C4-2B (cell line): ENCODE measurements at regions not wholly inside any gene's neighbourhood (a gene's known extent, or its start where the extent isn't known, plus 50 kb on each side); places are given as distances from the start of the nearest gene placed in this dataset.

Source experiments
- H3K27ac ChIP-seq: fragments of 450-650 bp; 2 replicates; pipeline ENCODE4 v1.5.1; 2017
- CTCF ChIP-seq: fragments of 450-650 bp; conservative IDR thresholded peaks from 2 replicates; pipeline ENCODE4 v1.5.1; 2017; ENCODE audit warnings: mild to moderate bottlenecking
- ZFX ChIP-seq: fragments of 450-650 bp; IDR thresholded peaks from 2 replicates; pipeline ENCODE4 v1.6.1; 2017

- no peak overlapping the region for H3K27ac ChIP-seq
- TF ChIP-seq ZFX, result no peak
Measured at GRCh38 chr1:157237981-157238380, 99.8 kb upstream of the ETV3 start.

GRCh38 chr1:157237522-157237921 lies 99.3 kb upstream of the ETV3 start:
- TF ChIP-seq CTCF, result no peak
- no peak for TF ChIP-seq ZFX

GRCh38 chr1:157236072-157236471 lies 97.9 kb upstream of the ETV3 start:
- TF ChIP-seq CTCF (no peak), ZFX (no peak)
- no peak overlapping the region for H3K27ac ChIP-seq

More at GRCh38 chr1:157237522-157237921, 99.3 kb upstream of the ETV3 start:
- no peak overlapping the region for H3K27ac ChIP-seq

- TF ChIP-seq CTCF, result no peak
- TF ChIP-seq ZFX, result no peak
- H3K27ac ChIP-seq, result no peak overlapping the region
Measured at GRCh38 chr1:157235307-157235706, 97.1 kb upstream of the ETV3 start.

- H3K27ac ChIP-seq, result no peak overlapping the region
- TF ChIP-seq CTCF (no peak), ZFX (no peak)
Measured at GRCh38 chr1:157234705-157235273, 96.6 kb upstream of the ETV3 start.

GRCh38 chr1:157233131-157233530 lies 94.9 kb upstream of the ETV3 start:
- TF ChIP-seq CTCF (no peak), ZFX (no peak)
- no peak overlapping the region for H3K27ac ChIP-seq

- TF ChIP-seq CTCF (no peak), ZFX (no peak)
- no peak overlapping the region for H3K27ac ChIP-seq
Measured at GRCh38 chr1:157231846-157232525, 93.8 kb upstream of the ETV3 start.

GRCh38 chr1:157230500-157230899 lies 92.3 kb upstream of the ETV3 start:
- H3K27ac ChIP-seq, result no peak overlapping the region
- TF ChIP-seq ZFX, result no peak
- no peak for TF ChIP-seq CTCF
